Natural killer cell (primary cell): ENCODE measurements at regions not wholly inside any gene's neighbourhood (a gene's known extent, or its start where the extent isn't known, plus 50 kb on each side); places are given as distances from the start of the nearest gene placed in this dataset.

ENCODE experiments used
- ATAC-seq, 3 donors: fragments of 150-1000 bp in 2 of 3; fragments of 200-7000 bp in 1 of 3; cut with Tn5 transposase; 1 replicate in 1 of 3; 2 replicates in 2 of 3; pipeline ENCODE4 v1.10.0; 2021; ENCODE audit warnings: mild to moderate bottlenecking in 2 of 3, moderate library complexity in 2 of 3
- DNase-seq, 2 donors: peaks; one replicate each; pipeline versions ENCODE4 v3.0.0 to v3.0.0-alpha.2; 2013 to 2021; ENCODE audit warnings: mixed read lengths in 1 of 2
- H3K27ac ChIP-seq: one replicate; pipeline ENCODE4 v1.5.1; 2013; ENCODE audit warnings: mild to moderate bottlenecking, low read length
- H3K27me3 ChIP-seq: one replicate; pipeline ENCODE4 v1.6.1; 2013; ENCODE audit warnings: low read length; ENCODE audit not compliant: control insufficient read depth, insufficient read depth
- H3K36me3 ChIP-seq: one replicate; pipeline ENCODE4 v1.6.1; 2013; ENCODE audit warnings: low read length; ENCODE audit not compliant: control insufficient read depth, insufficient read depth
- H3K4me1 ChIP-seq: one replicate; pipeline ENCODE4 v1.6.1; 2013; ENCODE audit warnings: low read length; ENCODE audit not compliant: control insufficient read depth, insufficient read depth
- H3K4me3 ChIP-seq: one replicate; pipeline ENCODE4 v1.5.1; 2013; ENCODE audit warnings: low read length
- H3K9me3 ChIP-seq: one replicate; pipeline ENCODE4 v1.6.1; 2013; ENCODE audit warnings: low read length; ENCODE audit not compliant: control insufficient read depth, insufficient read depth
- H3K27ac Mint-ChIP-seq, 2 donors: one replicate each; pipeline ENCODE4 v1.8.0; 2022; ENCODE audit warnings: mild to moderate bottlenecking in 2 of 2, mixed read lengths in 2 of 2, moderate library complexity in 1 of 2
- H3K27me3 Mint-ChIP-seq, 2 donors: one replicate each; pipeline ENCODE4 v1.8.0; 2022; ENCODE audit warnings: low read depth in 2 of 2, mixed read lengths in 2 of 2
- H3K36me3 Mint-ChIP-seq: one replicate; pipeline ENCODE4 v1.8.0; 2022; ENCODE audit warnings: mixed read lengths
- H3K4me1 Mint-ChIP-seq, 2 donors: one replicate each; pipeline ENCODE4 v1.8.0; 2022; ENCODE audit warnings: mixed read lengths in 2 of 2
- H3K4me3 Mint-ChIP-seq: one replicate; pipeline ENCODE4 v1.8.0; 2022; ENCODE audit warnings: mild to moderate bottlenecking, moderate library complexity, mixed read lengths
- H3K9me3 Mint-ChIP-seq, 2 donors: one replicate each; pipeline ENCODE4 v1.8.0; 2022; ENCODE audit warnings: mixed read lengths in 2 of 2
- WGBS: methylation state at CpG from one replicate; pipeline ENCODE4 v1.1.7; 2013; ENCODE audit warnings: missing lambda C conversion rate; ENCODE audit not compliant: insufficient coverage; 5-methylcytosine and 5-hydroxymethylcytosine counted together
- intact Hi-C: fragments of 100-400 bp; cut with micrococcal nuclease; formaldehyde crosslinking; loops from one replicate; pipeline ENCODE4 v1.14.2; 2022
- TF ChIP-seq, protein P1 (sequence below): fragments of 200-600 bp; IDR thresholded peaks from one replicate; pipeline ENCODE4 v1.8.0; 2022; ENCODE audit warnings: antibody characterized with exemption

DNA sequence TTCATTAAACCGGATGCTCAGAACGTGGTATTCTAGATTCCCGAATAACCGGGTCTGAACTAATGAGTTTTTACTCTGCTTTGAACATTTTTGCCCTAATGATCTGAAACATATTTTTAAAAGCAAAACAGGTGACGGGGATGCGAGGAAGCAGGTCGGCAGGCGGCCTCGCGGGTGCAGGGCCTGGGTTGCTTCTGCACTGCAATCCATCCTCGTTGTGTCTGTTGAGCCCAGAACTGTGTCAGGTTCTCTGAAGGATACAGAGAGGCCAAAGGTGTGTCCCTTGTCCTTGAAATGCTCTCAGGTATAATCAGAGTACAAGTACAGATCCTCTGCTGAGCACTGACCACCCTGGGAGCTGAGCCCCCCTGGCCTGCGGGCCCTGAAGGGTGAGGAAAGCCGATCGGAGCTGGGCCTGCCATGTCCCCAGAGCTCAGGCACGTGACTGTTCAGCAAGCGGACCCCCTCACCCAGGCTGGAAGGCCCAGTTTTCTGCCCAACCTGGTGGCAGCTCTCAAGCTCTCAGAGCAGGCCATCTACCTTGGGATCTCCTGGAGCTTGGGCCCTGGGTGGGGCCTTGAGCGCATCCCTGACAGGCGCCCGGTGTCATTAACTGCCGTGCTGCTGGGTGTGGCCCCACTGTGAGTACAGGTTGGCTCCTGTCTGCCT lies 151.8 kb downstream of the OLFM1 start:
- H3K36me3 Mint-ChIP-seq: no peaks in the 10 kb centered on the region
- Histone ChIP-seq H3K27me3 (no peaks in the 10 kb centered on the region), H3K4me3 (no peak overlapping the region), H3K27ac (no peak overlapping the region), H3K36me3 (no peaks in the 10 kb centered on the region), H3K4me1 (no peaks in the 10 kb centered on the region), H3K9me3 (no peaks in the 10 kb centered on the region)
- no peak overlapping the region for H3K27ac Mint-ChIP-seq
- no peaks in the 10 kb centered on the region for H3K4me1 Mint-ChIP-seq
- H3K9me3 Mint-ChIP-seq: no peaks in the 10 kb centered on the region
- no peak for DNase-seq
- ATAC-seq: no peak
- intact Hi-C loops: no loop called here
- H3K4me3 Mint-ChIP-seq: no peak overlapping the region
- H3K27me3 Mint-ChIP-seq: peaks cover 0 to 3% of the 10 kb centered on the region in 2 donors
- TF ChIP-seq, protein P1, sequence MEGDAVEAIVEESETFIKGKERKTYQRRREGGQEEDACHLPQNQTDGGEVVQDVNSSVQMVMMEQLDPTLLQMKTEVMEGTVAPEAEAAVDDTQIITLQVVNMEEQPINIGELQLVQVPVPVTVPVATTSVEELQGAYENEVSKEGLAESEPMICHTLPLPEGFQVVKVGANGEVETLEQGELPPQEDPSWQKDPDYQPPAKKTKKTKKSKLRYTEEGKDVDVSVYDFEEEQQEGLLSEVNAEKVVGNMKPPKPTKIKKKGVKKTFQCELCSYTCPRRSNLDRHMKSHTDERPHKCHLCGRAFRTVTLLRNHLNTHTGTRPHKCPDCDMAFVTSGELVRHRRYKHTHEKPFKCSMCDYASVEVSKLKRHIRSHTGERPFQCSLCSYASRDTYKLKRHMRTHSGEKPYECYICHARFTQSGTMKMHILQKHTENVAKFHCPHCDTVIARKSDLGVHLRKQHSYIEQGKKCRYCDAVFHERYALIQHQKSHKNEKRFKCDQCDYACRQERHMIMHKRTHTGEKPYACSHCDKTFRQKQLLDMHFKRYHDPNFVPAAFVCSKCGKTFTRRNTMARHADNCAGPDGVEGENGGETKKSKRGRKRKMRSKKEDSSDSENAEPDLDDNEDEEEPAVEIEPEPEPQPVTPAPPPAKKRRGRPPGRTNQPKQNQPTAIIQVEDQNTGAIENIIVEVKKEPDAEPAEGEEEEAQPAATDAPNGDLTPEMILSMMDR: no peak
- 93% methylated on average over 20 of the region's 20 CpGs for WGBS

- intact Hi-C loops: no loop called here
Measured at GRCh38 chr9:135239769-135240141, 152.3 kb downstream of the OLFM1 start.

GRCh38 chr9:135240222-135240621 lies 152.8 kb downstream of the OLFM1 start:
- H3K27ac Mint-ChIP-seq: no peak overlapping the region
- intact Hi-C loops: no loop called here
- no peak overlapping the region for H3K4me3 ChIP-seq
- no peaks in the 10 kb centered on the region for H3K9me3 Mint-ChIP-seq
- no peaks in the 10 kb centered on the region for H3K36me3 Mint-ChIP-seq
- no peaks in the 10 kb centered on the region for H3K36me3 ChIP-seq
- no peaks in the 10 kb centered on the region for H3K9me3 ChIP-seq
- no peaks in the 10 kb centered on the region for H3K4me1 ChIP-seq
- WGBS: 18% methylated on average over 6 of the region's 6 CpGs
- TF ChIP-seq, protein P1: no peak
- DNase-seq (no peak), ATAC-seq (no peak)
- H3K27me3 ChIP-seq: no peaks in the 10 kb centered on the region
- no peaks in the 10 kb centered on the region for H3K4me1 Mint-ChIP-seq
- H3K4me3 Mint-ChIP-seq: no peak overlapping the region
- H3K27me3 Mint-ChIP-seq: peaks cover 6% of the 10 kb centered on the region in 2 donors
- no peak overlapping the region for H3K27ac ChIP-seq

More at GRCh38 chr9:135239769-135240141, 152.3 kb downstream of the OLFM1 start:
- Histone ChIP-seq H3K27ac (no peak overlapping the region), H3K9me3 (no peaks in the 10 kb centered on the region), H3K27me3 (no peaks in the 10 kb centered on the region), H3K4me1 (no peaks in the 10 kb centered on the region), H3K4me3 (no peak overlapping the region), H3K36me3 (no peaks in the 10 kb centered on the region)
- Mint-ChIP-seq H3K4me3 (no peak overlapping the region), H3K27me3 (peaks cover 1 to 3% of the 10 kb centered on the region in 2 donors), H3K36me3 (no peaks in the 10 kb centered on the region), H3K9me3 (no peaks in the 10 kb centered on the region), H3K27ac (no peak overlapping the region), H3K4me1 (no peaks in the 10 kb centered on the region)
- 84% methylated on average over 5 of the region's 6 CpGs for WGBS
- DNase-seq (no peak), ATAC-seq (no peak)
- TF ChIP-seq, protein P1: no peak

DNA sequence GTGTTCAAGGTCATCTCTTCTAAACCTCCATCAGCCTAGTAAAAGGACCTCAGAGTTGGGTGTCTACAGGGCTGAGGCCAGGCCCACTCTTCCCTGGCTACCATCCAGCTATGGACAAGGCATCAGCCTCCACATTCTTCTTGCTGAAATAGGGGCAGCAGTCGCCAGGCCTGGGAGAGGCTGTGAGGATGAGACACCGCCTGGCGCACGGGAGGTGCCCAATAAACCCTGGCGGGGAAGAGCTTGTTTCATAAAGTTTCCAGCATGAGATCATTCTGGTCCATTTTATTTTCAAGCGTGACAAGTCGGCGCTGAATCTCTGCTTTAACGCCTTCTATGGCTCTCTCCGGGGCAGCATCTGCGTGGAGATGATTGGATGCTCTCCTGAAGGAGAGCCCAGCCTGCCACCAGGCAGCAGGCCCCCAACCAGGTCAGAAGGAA lies 153.4 kb downstream of the OLFM1 start:
- no peaks in the 10 kb centered on the region for H3K9me3 Mint-ChIP-seq
- no peak overlapping the region for H3K27ac ChIP-seq
- H3K27me3 ChIP-seq: no peaks in the 10 kb centered on the region
- no peaks in the 10 kb centered on the region for H3K4me1 Mint-ChIP-seq
- WGBS: 90% methylated on average over 11 of the region's 11 CpGs
- no peak for ATAC-seq
- no peaks in the 10 kb centered on the region for H3K36me3 ChIP-seq
- no peaks in the 10 kb centered on the region for H3K4me1 ChIP-seq
- TF ChIP-seq, protein P1: no peak
- H3K4me3 ChIP-seq: no peak overlapping the region
- H3K9me3 ChIP-seq: no peaks in the 10 kb centered on the region
- H3K27me3 Mint-ChIP-seq: peaks cover 7 to 9% of the 10 kb centered on the region in 2 donors
- intact Hi-C loops: no loop called here
- no peak for DNase-seq
- no peak overlapping the region for H3K4me3 Mint-ChIP-seq
- no peaks in the 10 kb centered on the region for H3K36me3 Mint-ChIP-seq
- H3K27ac Mint-ChIP-seq: no peak overlapping the region
